OCI-LY3 (cell line): ENCODE measurements at regions not wholly inside any gene's neighbourhood (a gene's known extent, or its start where the extent isn't known, plus 50 kb on each side); places are given as distances from the start of the nearest gene placed in this dataset.

Experiments used
- CTCF ChIP-seq: fragments of 200-600, 300-600 bp; sonication (generic); IDR thresholded peaks from 2 replicates; pipeline ENCODE4 v1.5.1; 2014; ENCODE audit warnings: antibody characterized with exemption, low read length, low read depth
- EZH2phosphoT487 ChIP-seq: fragments of 200-600 bp; shearing (Covaris generic); IDR thresholded peaks from 2 replicates; pipeline ENCODE4 v1.6.1; 2018; ENCODE audit warnings: antibody characterized with exemption, mixed run types, low read depth

- TF ChIP-seq CTCF (no peak), EZH2phosphoT487 (no peak)
Observed at GRCh38 chr2:6412533-6413091, 453.1 kb downstream of the CMPK2 start.
